Mesenchymal stem cell (in vitro differentiated cells and primary cell): ENCODE measurements at regions not wholly inside any gene's neighbourhood (a gene's known extent, or its start where the extent isn't known, plus 50 kb on each side); places are given as distances from the start of the nearest gene placed in this dataset.

Experiments used
- DNase-seq: peaks from one replicate; pipeline ENCODE4 v3.0.0-alpha.2; 2013
- H2AFZ ChIP-seq: one replicate; pipeline ENCODE4 v1.6.1; 2013; ENCODE audit warnings: low read depth, mild to moderate bottlenecking, control low read depth, inconsistent platforms, low read length, moderate library complexity
- H2AK5ac ChIP-seq: 2 replicates; pipeline ENCODE4 v1.6.1; 2013; ENCODE audit warnings: low read length, moderate library complexity, mild to moderate bottlenecking, inconsistent platforms; ENCODE audit not compliant: severe bottlenecking
- H2BK120ac ChIP-seq: one replicate; pipeline ENCODE4 v1.6.1; 2013; ENCODE audit warnings: low read depth, mild to moderate bottlenecking, inconsistent platforms, low read length, moderate library complexity
- H2BK12ac ChIP-seq, 2 experiments: one replicate each; pipeline ENCODE4 v1.6.1; 2013; ENCODE audit warnings: inconsistent platforms in 2 of 2, low read length in 2 of 2, mild to moderate bottlenecking in 2 of 2, moderate library complexity in 2 of 2, control low read depth in 1 of 2
- H2BK15ac ChIP-seq: one replicate; pipeline ENCODE4 v1.6.1; 2013; ENCODE audit warnings: mild to moderate bottlenecking, low read depth, inconsistent platforms; ENCODE audit not compliant: poor library complexity, severe bottlenecking
- H2BK5ac ChIP-seq: 2 replicates; pipeline ENCODE4 v1.6.1; 2013; ENCODE audit warnings: low read depth, mild to moderate bottlenecking, low read length, control low read depth, inconsistent platforms; ENCODE audit not compliant: poor library complexity, severe bottlenecking
- H3K14ac ChIP-seq, 2 experiments: one replicate each; pipeline ENCODE4 v1.6.1; 2013; ENCODE audit warnings: inconsistent platforms in 2 of 2, low read length in 2 of 2, control low read depth in 1 of 2, mild to moderate bottlenecking in 1 of 2, moderate library complexity in 1 of 2
- H3K18ac ChIP-seq, 2 experiments: one replicate each; pipeline ENCODE4 v1.6.1; 2013; ENCODE audit warnings: inconsistent platforms in 2 of 2, low read length in 2 of 2, control low read depth in 1 of 2, low read depth in 1 of 2, mild to moderate bottlenecking in 1 of 2
- H3K23ac ChIP-seq, 2 experiments: one replicate each; pipeline ENCODE4 v1.6.1; 2013; ENCODE audit warnings: inconsistent platforms in 2 of 2, low read length in 2 of 2, mild to moderate bottlenecking in 2 of 2, moderate library complexity in 2 of 2, control low read depth in 1 of 2
- H3K27ac ChIP-seq: 2 replicates; pipeline ENCODE4 v1.5.1; 2013; ENCODE audit warnings: mild to moderate bottlenecking, moderate library complexity, low read length, control low read depth, inconsistent platforms; ENCODE audit not compliant: poor library complexity, severe bottlenecking
- H3K27me3 ChIP-seq, 2 experiments: 2 replicates each; pipeline versions ENCODE4 v1.6.1 to v1.7.0; 2013; ENCODE audit warnings: low read length in 2 of 2, mild to moderate bottlenecking in 2 of 2, moderate library complexity in 2 of 2, control low read depth in 1 of 2, inconsistent platforms in 1 of 2; ENCODE audit not compliant: control insufficient read depth in 1 of 2, insufficient read depth in 1 of 2
- H3K36me3 ChIP-seq, 2 experiments: 2 replicates each; pipeline versions ENCODE4 v1.6.1 to v1.7.0; 2013; ENCODE audit warnings: low read length in 2 of 2, control low read depth in 1 of 2, inconsistent platforms in 1 of 2, low read depth in 1 of 2, mild to moderate bottlenecking in 1 of 2; ENCODE audit not compliant: insufficient read depth in 2 of 2, control insufficient read depth in 1 of 2
- H3K4ac ChIP-seq, 2 experiments: one replicate each; pipeline ENCODE4 v1.6.1; 2013; ENCODE audit warnings: inconsistent platforms in 2 of 2, low read length in 2 of 2, mild to moderate bottlenecking in 2 of 2, moderate library complexity in 2 of 2, control low read depth in 1 of 2, low read depth in 1 of 2
- H3K4me1 ChIP-seq: 2 replicates; pipeline ENCODE4 v1.6.1; 2013; ENCODE audit warnings: low read depth, low read length, control low read depth; ENCODE audit not compliant: control insufficient read depth, insufficient read depth
- H3K4me2 ChIP-seq: 2 replicates; pipeline ENCODE4 v1.6.1; 2013; ENCODE audit warnings: low read length, mild to moderate bottlenecking, inconsistent platforms; ENCODE audit not compliant: poor library complexity, severe bottlenecking
- H3K4me3 ChIP-seq, 2 experiments: 2 replicates each; pipeline versions ENCODE4 v1.5.1 to v1.7.0; 2013; ENCODE audit warnings: low read length in 2 of 2, mild to moderate bottlenecking in 2 of 2, control low read depth in 1 of 2, low read depth in 1 of 2; ENCODE audit not compliant: insufficient read depth in 1 of 2
- H3K79me1 ChIP-seq: replicated peaks from 2 replicates; pipeline ENCODE4 v1.6.1; 2013; ENCODE audit warnings: mild to moderate bottlenecking, control low read depth, low read length, inconsistent platforms; ENCODE audit not compliant: poor library complexity, severe bottlenecking
- H3K9ac ChIP-seq: 2 replicates; pipeline ENCODE4 v1.7.0; 2013; ENCODE audit warnings: mild to moderate bottlenecking, low read length, moderate library complexity
- H3K9me3 ChIP-seq: 2 replicates; pipeline ENCODE4 v1.7.0; 2013; ENCODE audit warnings: mild to moderate bottlenecking, low read length; ENCODE audit not compliant: control insufficient read depth
- H4K8ac ChIP-seq: one replicate; pipeline ENCODE4 v1.6.1; 2013; ENCODE audit warnings: inconsistent platforms, mild to moderate bottlenecking, low read length, moderate library complexity
- H4K91ac ChIP-seq: one replicate; pipeline ENCODE4 v1.6.1; 2013; ENCODE audit warnings: mild to moderate bottlenecking, low read length, inconsistent platforms
- WGBS: methylation state at CpG from one replicate; pipeline ENCODE4 v1.1.7; 2013; ENCODE audit warnings: mixed read lengths; 5-methylcytosine and 5-hydroxymethylcytosine counted together

DNA sequence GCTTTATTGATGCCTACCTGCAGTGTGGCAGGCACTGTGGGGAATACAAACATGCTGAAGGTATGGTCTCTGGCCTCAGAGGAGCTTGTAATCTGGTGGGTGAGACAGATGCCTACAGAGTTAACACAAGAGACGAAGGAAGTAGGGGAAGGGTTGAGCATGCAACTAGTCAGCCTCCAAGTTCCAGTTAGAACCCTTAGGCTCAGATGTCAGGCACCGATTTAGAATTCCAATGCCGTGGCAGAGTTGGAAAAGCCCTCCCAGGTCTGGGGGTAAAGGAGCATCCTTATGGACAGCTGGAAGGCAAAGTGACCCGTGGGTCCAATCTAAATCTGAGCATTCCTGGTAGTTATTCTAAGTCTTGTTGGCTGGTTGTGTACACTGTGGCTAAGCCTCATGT is 132.9 kb upstream of the GJB5 start:
- Histone ChIP-seq H3K4ac (no peak overlapping the region), H3K79me1 (no peaks in the 10 kb centered on the region), H2BK12ac (no peak overlapping the region), H2BK15ac (no peak overlapping the region), H2AK5ac (no peak overlapping the region), H4K91ac (no peak overlapping the region), H3K18ac (no peak overlapping the region), H2BK5ac (no peak overlapping the region), H3K4me2 (no peak overlapping the region), H3K23ac (no peak overlapping the region), H3K9ac (no peak overlapping the region), H3K4me1 (no peaks in the 10 kb centered on the region), H3K14ac (no peak overlapping the region), H2AFZ (no peak overlapping the region), H3K9me3 (no peaks in the 10 kb centered on the region), H3K4me3 (no peak overlapping the region), H4K8ac (no peak overlapping the region), H2BK120ac (no peak overlapping the region), H3K27ac (no peak overlapping the region), H3K36me3 (no peaks in the 10 kb centered on the region), H3K27me3 (peaks cover 0 to 43% of the 10 kb centered on the region in 2 experiments)
- 62% methylated on average over 4 of the region's 4 CpGs for WGBS
- DNase-seq: no peak

DNA sequence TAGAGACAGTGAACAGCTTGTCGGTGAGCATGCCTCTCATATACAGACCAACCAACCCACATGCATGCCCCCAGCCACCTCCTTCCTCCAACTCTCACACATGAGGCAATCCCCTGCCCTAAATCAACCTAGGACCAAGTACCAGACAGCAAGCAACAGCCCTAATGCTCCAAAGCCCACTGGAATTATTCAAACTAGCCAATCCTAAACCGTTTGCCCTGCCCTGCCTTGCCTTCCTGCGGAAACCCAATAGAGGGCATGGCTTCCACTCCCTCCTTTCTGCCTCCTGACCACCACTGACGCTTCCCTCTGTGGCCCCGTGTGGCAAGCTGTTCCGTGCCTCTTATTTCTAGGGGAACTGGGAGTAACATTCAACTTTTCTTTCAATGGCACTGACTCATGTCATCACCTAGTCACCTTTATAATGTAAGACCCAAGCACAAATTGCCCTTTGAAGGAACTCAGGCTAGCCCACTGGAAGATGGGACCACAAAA is 129.3 kb upstream of the GJB5 start:
- Histone ChIP-seq H3K4me2 (no peak overlapping the region), H3K4me1 (no peaks in the 10 kb centered on the region), H2BK12ac (no peak overlapping the region), H4K91ac (no peak overlapping the region), H3K23ac (no peak overlapping the region), H2BK15ac (no peak overlapping the region), H3K4me3 (no peak overlapping the region), H3K27ac (no peak overlapping the region), H2BK5ac (no peak overlapping the region), H3K18ac (no peak overlapping the region), H3K14ac (no peak overlapping the region), H2AFZ (no peak overlapping the region), H3K36me3 (no peaks in the 10 kb centered on the region), H3K79me1 (no peaks in the 10 kb centered on the region), H2AK5ac (no peak overlapping the region), H3K4ac (no peak overlapping the region), H3K9ac (no peak overlapping the region), H3K27me3 (peaks cover 0 to 52% of the 10 kb centered on the region in 2 experiments), H4K8ac (no peak overlapping the region), H2BK120ac (no peak overlapping the region), H3K9me3 (no peaks in the 10 kb centered on the region)
- WGBS: 62% methylated on average over 6 of the region's 6 CpGs
- no peak for DNase-seq

DNA sequence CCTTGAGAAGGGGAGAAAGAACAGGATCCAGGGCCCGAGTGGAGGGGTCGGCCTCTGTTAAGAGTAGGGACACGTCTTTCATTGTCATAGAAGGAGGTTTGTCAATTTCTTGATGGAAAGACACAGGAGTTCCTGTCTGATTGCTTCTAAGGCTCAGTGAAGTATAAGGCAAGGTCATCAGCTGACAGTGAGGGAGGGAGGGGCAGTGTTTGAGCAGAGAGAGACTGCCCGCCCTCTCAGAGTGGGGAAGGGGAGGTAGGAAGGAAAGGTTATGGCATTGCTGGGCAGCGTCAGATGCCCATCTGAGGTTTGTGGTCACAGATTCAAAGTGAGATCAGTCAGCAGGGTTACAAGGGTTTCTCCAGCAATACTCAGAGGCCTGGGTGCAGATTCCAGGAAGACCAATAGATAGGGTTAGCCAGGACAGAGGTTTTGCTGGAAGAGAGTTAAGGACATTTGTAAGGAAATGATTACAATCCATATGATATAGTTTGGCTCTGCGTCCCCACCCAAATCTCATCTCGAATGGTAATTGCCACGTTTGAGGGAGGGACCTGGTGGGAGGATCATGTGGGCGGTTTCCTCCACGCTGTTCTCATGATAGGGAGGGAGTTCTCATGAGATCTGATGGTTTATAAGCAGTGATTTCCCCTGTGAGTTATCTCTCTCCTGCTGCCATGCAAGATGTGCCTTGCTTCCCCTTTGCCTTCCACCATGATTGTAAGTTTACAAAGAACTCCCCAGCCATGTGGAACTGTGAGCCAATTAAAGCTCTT is 127.2 kb upstream of the GJB5 start:
- Histone ChIP-seq H3K4me3 (no peak overlapping the region), H3K36me3 (no peaks in the 10 kb centered on the region), H4K91ac (no peak overlapping the region), H3K18ac (no peak overlapping the region), H3K79me1 (no peaks in the 10 kb centered on the region), H3K27ac (no peak overlapping the region), H3K27me3 (peaks cover 0 to 45% of the 10 kb centered on the region in 2 experiments), H2BK120ac (no peak overlapping the region), H2AK5ac (no peak overlapping the region), H4K8ac (no peak overlapping the region), H2BK5ac (no peak overlapping the region), H2AFZ (no peak overlapping the region), H3K4me2 (no peak overlapping the region), H3K14ac (no peak overlapping the region), H2BK15ac (no peak overlapping the region), H2BK12ac (no peak overlapping the region), H3K4ac (no peak overlapping the region), H3K23ac (no peak overlapping the region), H3K9me3 (no peaks in the 10 kb centered on the region), H3K4me1 (no peaks in the 10 kb centered on the region), H3K9ac (no peak overlapping the region)
- 76% methylated on average over 10 of the region's 10 CpGs for WGBS
- no peak for DNase-seq

DNA sequence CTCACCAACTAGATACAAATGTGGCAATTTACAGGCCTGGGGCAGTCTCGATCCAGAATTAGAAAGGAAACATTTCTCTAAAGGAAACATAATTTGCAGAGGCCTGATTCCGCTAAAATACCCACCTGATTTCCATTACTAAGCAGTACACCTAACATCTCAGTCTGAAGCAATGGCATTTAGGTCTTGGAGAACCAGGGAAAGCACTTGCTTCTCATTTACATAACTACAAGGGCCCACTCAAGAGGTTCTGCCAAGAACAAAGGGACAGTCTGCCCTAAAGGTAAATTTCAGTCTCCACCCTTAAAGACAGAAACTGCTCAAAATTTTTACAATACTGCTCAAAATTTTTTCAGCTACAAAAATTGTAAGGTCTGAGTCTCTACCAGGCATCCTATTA is 123.7 kb upstream of the GJB5 start:
- H3K4me1 ChIP-seq: no peaks in the 10 kb centered on the region
- no peaks in the 10 kb centered on the region for H3K9me3 ChIP-seq
- no peak overlapping the region for H2BK15ac ChIP-seq
- H3K27ac ChIP-seq: no peak overlapping the region
- H2BK12ac ChIP-seq: no peak overlapping the region
- no peak overlapping the region for H3K9ac ChIP-seq
- H2BK5ac ChIP-seq: no peak overlapping the region
- peaks cover 0 to 37% of the 10 kb centered on the region in 2 experiments for H3K27me3 ChIP-seq
- no peak overlapping the region for H2AK5ac ChIP-seq
- H3K4me3 ChIP-seq: no peak overlapping the region
- no peak overlapping the region for H3K14ac ChIP-seq
- no peak overlapping the region for H4K91ac ChIP-seq
- H3K4ac ChIP-seq: no peak overlapping the region
- H3K79me1 ChIP-seq: no peaks in the 10 kb centered on the region
- no peak overlapping the region for H2AFZ ChIP-seq
- DNase-seq: no peak
- H3K4me2 ChIP-seq: no peak overlapping the region
- H3K36me3 ChIP-seq: no peaks in the 10 kb centered on the region
- H4K8ac ChIP-seq: no peak overlapping the region
- H2BK120ac ChIP-seq: no peak overlapping the region
- 62% methylated on average over 2 of the region's 2 CpGs for WGBS
- no peak overlapping the region for H3K23ac ChIP-seq
- H3K18ac ChIP-seq: no peak overlapping the region
